Keratinocyte (primary cell): ENCODE measurements at regions not wholly inside any gene's neighbourhood (a gene's known extent, or its start where the extent isn't known, plus 50 kb on each side); places are given as distances from the start of the nearest gene placed in this dataset.

ENCODE experiments used
- DNase-seq: peaks from one replicate; pipeline ENCODE4 v3.0.0-alpha.2; 2011; ENCODE audit warnings: low read depth, missing footprints, low spot score
- FAIRE-seq: peaks from 2 replicates; lab custom pipeline; 2011; peaks lifted over from hg19 to GRCh38; lab: Jason Lieb, UNC
- H2AFZ ChIP-seq: 2 replicates; pipeline ENCODE4 v1.6.0; 2012; ENCODE audit warnings: low read length, control low read depth, inconsistent platforms; ENCODE audit not compliant: control insufficient read depth
- H3K27ac ChIP-seq: 2 replicates; pipeline ENCODE4 v1.5.1; 2011; ENCODE audit warnings: low read length; ENCODE audit not compliant: control insufficient read depth, insufficient read depth
- H3K27me3 ChIP-seq: 3 replicates; pipeline ENCODE4 v1.6.0; 2011; ENCODE audit warnings: low read length; ENCODE audit not compliant: control insufficient read depth, insufficient read depth; ENCODE audit errors: extremely low read depth
- H3K36me3 ChIP-seq, 2 experiments: 2 replicates in 1 of 2; 3 replicates in 1 of 2; pipeline ENCODE4 v1.5.1; 2011; ENCODE audit warnings: low read length in 2 of 2, mild to moderate bottlenecking in 1 of 2; ENCODE audit not compliant: control insufficient read depth in 2 of 2, insufficient read depth in 2 of 2; ENCODE audit errors: extremely low read depth in 1 of 2
- H3K4me1 ChIP-seq: 3 replicates; pipeline ENCODE4 v1.5.1; 2011; ENCODE audit warnings: low read length; ENCODE audit not compliant: control insufficient read depth, insufficient read depth; ENCODE audit errors: extremely low read depth
- H3K4me2 ChIP-seq: 3 replicates; pipeline ENCODE4 v1.6.0; 2011; ENCODE audit warnings: low read depth, low read length; ENCODE audit not compliant: control insufficient read depth, insufficient read depth; ENCODE audit errors: extremely low read depth
- H3K4me3 ChIP-seq, 3 experiments: fragments of 200-600 bp in 1 of 3; sonication (generic) in 1 of 3; 2 replicates in 2 of 3; 3 replicates in 1 of 3; pipeline ENCODE4 v1.5.1; 2011 to 2016; ENCODE audit warnings: low read length in 3 of 3, mild to moderate bottlenecking in 3 of 3, control low read depth in 2 of 3, inconsistent platforms in 1 of 3, low read depth in 1 of 3, mixed read lengths in 1 of 3, mixed run types in 1 of 3, moderate library complexity in 1 of 3; ENCODE audit not compliant: control insufficient read depth in 2 of 3, insufficient read depth in 2 of 3; ENCODE audit errors: extremely low read depth in 1 of 3
- H3K79me2 ChIP-seq: 2 replicates; pipeline ENCODE4 v1.6.0; 2012; ENCODE audit warnings: low read length; ENCODE audit not compliant: control insufficient read depth, insufficient read depth
- H3K9ac ChIP-seq: 3 replicates; pipeline ENCODE4 v1.6.0; 2011; ENCODE audit warnings: low read length; ENCODE audit not compliant: control insufficient read depth, insufficient read depth; ENCODE audit errors: extremely low read depth
- H3K9me1 ChIP-seq: 3 replicates; pipeline ENCODE4 v1.6.0; 2011; ENCODE audit warnings: low read length; ENCODE audit not compliant: control insufficient read depth, insufficient read depth; ENCODE audit errors: extremely low read depth
- H3K9me3 ChIP-seq: 2 replicates; pipeline ENCODE4 v1.5.1; 2012; ENCODE audit warnings: low read depth, low read length; ENCODE audit not compliant: control insufficient read depth
- H4K20me1 ChIP-seq: 3 replicates; pipeline ENCODE4 v1.6.0; 2011; ENCODE audit warnings: low read length; ENCODE audit not compliant: control insufficient read depth, insufficient read depth; ENCODE audit errors: extremely low read depth
- CTCF ChIP-seq, 3 experiments: IDR thresholded peaks in 1 of 3; conservative IDR thresholded peaks in 1 of 3; optimal IDR thresholded peaks in 1 of 3; 2 replicates in 2 of 3; 3 replicates in 1 of 3; pipeline versions ENCODE3 to v1.5.1; 2011; ENCODE audit warnings: low read length in 3 of 3, mild to moderate bottlenecking in 3 of 3, moderate library complexity in 2 of 3, control low read depth in 1 of 3, inconsistent platforms in 1 of 3; ENCODE audit not compliant: insufficient read depth in 2 of 3; ENCODE audit errors: extremely low read depth in 1 of 3
- EZH2 ChIP-seq: IDR thresholded peaks from one replicate; pipeline ENCODE4 v1.6.1; 2012; ENCODE audit warnings: inconsistent platforms, mild to moderate bottlenecking, low read length, moderate library complexity
- dilution Hi-C: fragments of 300-500 bp; cut with MboI; formaldehyde crosslinking; loops from one replicate; pipeline ENCODE4 v1.7.0; 2020; ENCODE audit warnings: low sequenced_read_pairs; ENCODE audit not compliant: extremely low pct_ligation_motif_present

GRCh38 chr18:32552421-32553030 is 81.8 kb upstream of the GAREM1 start:
- no peaks in the 10 kb centered on the region for H3K79me2 ChIP-seq
- no peaks in the 10 kb centered on the region for H3K9me1 ChIP-seq
- no peaks in the 10 kb centered on the region for H3K36me3 ChIP-seq
- peaks cover 2% of the 10 kb centered on the region for H3K4me1 ChIP-seq
- H3K9me3 ChIP-seq, result no peaks in the 10 kb centered on the region
- DNase-seq (peak; percentile 53), FAIRE-seq (peak; percentile 89)
- no peak overlapping the region for H3K4me2 ChIP-seq
- H2AFZ ChIP-seq, result no peak overlapping the region
- H4K20me1 ChIP-seq, result no peaks in the 10 kb centered on the region
- no peak overlapping the region for H3K9ac ChIP-seq
- H3K4me3 ChIP-seq, result no peak overlapping the region
- TF ChIP-seq CTCF (optimal IDR thresholded peaks at IDR 0.05 in 1 of 3, IDR thresholded peaks at IDR 0.05 in 1 of 3, conservative IDR thresholded peaks at IDR 0.05 in 1 of 3; ENCODE audit: extremely low read depth in 1 of 3, insufficient read depth in 2 of 3, low read length in 3 of 3), result peak; percentile 69 to 85 (median 78)
- no peak for TF ChIP-seq EZH2
- H3K27ac ChIP-seq, result no peak overlapping the region
- dilution Hi-C loops, result no loop called here
- no peaks in the 10 kb centered on the region for H3K27me3 ChIP-seq

GRCh38 chr18:32550963-32551362 is 80.3 kb upstream of the GAREM1 start:
- Histone ChIP-seq H3K27ac (no peak overlapping the region), H3K4me2 (no peak overlapping the region), H3K36me3 (no peaks in the 10 kb centered on the region), H3K9me1 (no peaks in the 10 kb centered on the region), H3K79me2 (no peaks in the 10 kb centered on the region), H3K9me3 (no peaks in the 10 kb centered on the region), H3K4me3 (no peak overlapping the region), H3K4me1 (no peaks in the 10 kb centered on the region), H2AFZ (no peak overlapping the region), H4K20me1 (no peaks in the 10 kb centered on the region), H3K27me3 (no peaks in the 10 kb centered on the region), H3K9ac (no peak overlapping the region)
- dilution Hi-C loops, result no loop called here
- TF ChIP-seq CTCF (optimal IDR thresholded peaks at IDR 0.05 in 1 of 3, IDR thresholded peaks at IDR 0.05 in 1 of 3, conservative IDR thresholded peaks at IDR 0.05 in 1 of 3; ENCODE audit: extremely low read depth in 1 of 3, insufficient read depth in 2 of 3, low read length in 3 of 3) (peak in 1 of 3 experiments; percentile 19), EZH2 (no peak)
- DNase-seq, result no peak
- FAIRE-seq, result no peak
